HL-60 (cell line): ENCODE measurements at regions not wholly inside any gene's neighbourhood (a gene's known extent, or its start where the extent isn't known, plus 50 kb on each side); places are given as distances from the start of the nearest gene placed in this dataset.

Source experiments
- DNase-seq, 2 experiments: peaks; one replicate each; pipeline ENCODE4 v3.0.0-alpha.2; 2010 to 2020; ENCODE audit warnings: low read depth in 1 of 2, low spot score in 1 of 2
- H3K27ac ChIP-seq: fragments of 250-450 bp; sonication (Bioruptor Pico); replicated peaks from 2 replicates; pipeline ENCODE4 v1.5.1; 2020; ENCODE audit warnings: mild to moderate bottlenecking, moderate library complexity
- H3K27me3 ChIP-seq: fragments of 250-450 bp; sonication (Bioruptor Pico); 2 replicates; pipeline ENCODE4 v1.5.1; 2021; ENCODE audit warnings: mild to moderate bottlenecking, moderate library complexity; ENCODE audit not compliant: insufficient read depth, poor library complexity, severe bottlenecking
- H3K4me3 ChIP-seq: replicated peaks from 2 replicates; pipeline ENCODE4 v1.5.1; 2011; ENCODE audit warnings: mild to moderate bottlenecking, control low read depth, low read length; ENCODE audit not compliant: insufficient read depth
- CTCF ChIP-seq: IDR thresholded peaks from one replicate; pipeline ENCODE4 v1.5.1; 2011; ENCODE audit warnings: low read length, control low read depth, inconsistent platforms; ENCODE audit not compliant: insufficient read depth
- GABPA ChIP-seq: IDR thresholded peaks from 2 replicates; pipeline ENCODE4 v1.6.1; 2012; ENCODE audit warnings: low read depth
- POLR2AphosphoS5 ChIP-seq: IDR thresholded peaks from 2 replicates; pipeline ENCODE4 v1.6.1; 2012; ENCODE audit warnings: low read depth
- REST ChIP-seq: IDR thresholded peaks from 2 replicates; pipeline ENCODE4 v1.6.1; 2012; ENCODE audit warnings: low read depth; ENCODE audit not compliant: insufficient replicate concordance
- SPI1 ChIP-seq: IDR thresholded peaks from 2 replicates; pipeline ENCODE4 v1.6.1; 2012; ENCODE audit warnings: low read depth, mild to moderate bottlenecking, borderline replicate concordance

GRCh38 chr10:35704401-35704800 is 62.3 kb upstream of the FZD8 start:
- Histone ChIP-seq H3K27ac (no peak overlapping the region), H3K27me3 (no peaks in the 10 kb centered on the region), H3K4me3 (no peak overlapping the region)
- DNase-seq, result no peak
- no peak for TF ChIP-seq POLR2AphosphoS5

- TF ChIP-seq REST (no peak), POLR2AphosphoS5 (no peak), SPI1 (no peak), CTCF (no peak), GABPA (no peak)
- Histone ChIP-seq H3K4me3 (no peak overlapping the region), H3K27me3 (no peaks in the 10 kb centered on the region), H3K27ac (no peak overlapping the region)
- DNase-seq, result no peak
These were observed 58.4 kb upstream of the FZD8 start for GRCh38 chr10:35700487-35700882.

- Histone ChIP-seq H3K4me3 (no peak overlapping the region), H3K27ac (no peak overlapping the region), H3K27me3 (no peaks in the 10 kb centered on the region)
- no peak for TF ChIP-seq REST
- TF ChIP-seq POLR2AphosphoS5, result no peak
- no peak for TF ChIP-seq CTCF
- TF ChIP-seq GABPA, result no peak
- no peak for TF ChIP-seq SPI1
- no peak for DNase-seq
These were observed 57.9 kb upstream of the FZD8 start for GRCh38 chr10:35699848-35700486.

GRCh38 chr10:35696392-35697287 is 54.5 kb upstream of the FZD8 start:
- no peak overlapping the region for H3K27ac ChIP-seq
- no peak overlapping the region for H3K4me3 ChIP-seq
- DNase-seq, result no peak
- TF ChIP-seq GABPA (no peak), CTCF (no peak), POLR2AphosphoS5 (no peak), REST (no peak), SPI1 (no peak)
- H3K27me3 ChIP-seq, result no peaks in the 10 kb centered on the region
